ENCODE measurements at regions not wholly inside any gene's neighbourhood (a gene's known extent, or its start where the extent isn't known, plus 50 kb on each side); places are given as distances from the start of the nearest gene placed in this dataset.

GRCh38 chr10:131021246-131021895, 290.1 kb downstream of the TCERG1L start:
- H3K4me2 ChIP-seq (ENCODE audit: low read length), result no peak overlapping the region
- no peaks in the 10 kb centered on the region for H3K36me3 ChIP-seq (replicated peaks; ENCODE audit: low read depth, low read length)
- H3K27me3 ChIP-seq (ENCODE audit: low read depth, low read length), result no peaks in the 10 kb centered on the region
- no peak overlapping the region for H3K27ac ChIP-seq (ENCODE audit: low read length)
- no peaks in the 10 kb centered on the region for H3K4me1 ChIP-seq (ENCODE audit: low read length)
- H3K4me3 ChIP-seq (ENCODE audit: low read length), result no peak overlapping the region
- no peak overlapping the region for H3K9ac ChIP-seq (ENCODE audit: low read length)
- H2AFZ ChIP-seq (ENCODE audit: low read depth, low read length), result no peak overlapping the region
- no peaks in the 10 kb centered on the region for H4K20me1 ChIP-seq (ENCODE audit: insufficient read depth, low read length)
- H3K79me2 ChIP-seq (ENCODE audit: low read length), result no peaks in the 10 kb centered on the region
- no peaks in the 10 kb centered on the region for H3K9me3 ChIP-seq (ENCODE audit: insufficient read depth, low read length)
- TF ChIP-seq, protein P1, sequence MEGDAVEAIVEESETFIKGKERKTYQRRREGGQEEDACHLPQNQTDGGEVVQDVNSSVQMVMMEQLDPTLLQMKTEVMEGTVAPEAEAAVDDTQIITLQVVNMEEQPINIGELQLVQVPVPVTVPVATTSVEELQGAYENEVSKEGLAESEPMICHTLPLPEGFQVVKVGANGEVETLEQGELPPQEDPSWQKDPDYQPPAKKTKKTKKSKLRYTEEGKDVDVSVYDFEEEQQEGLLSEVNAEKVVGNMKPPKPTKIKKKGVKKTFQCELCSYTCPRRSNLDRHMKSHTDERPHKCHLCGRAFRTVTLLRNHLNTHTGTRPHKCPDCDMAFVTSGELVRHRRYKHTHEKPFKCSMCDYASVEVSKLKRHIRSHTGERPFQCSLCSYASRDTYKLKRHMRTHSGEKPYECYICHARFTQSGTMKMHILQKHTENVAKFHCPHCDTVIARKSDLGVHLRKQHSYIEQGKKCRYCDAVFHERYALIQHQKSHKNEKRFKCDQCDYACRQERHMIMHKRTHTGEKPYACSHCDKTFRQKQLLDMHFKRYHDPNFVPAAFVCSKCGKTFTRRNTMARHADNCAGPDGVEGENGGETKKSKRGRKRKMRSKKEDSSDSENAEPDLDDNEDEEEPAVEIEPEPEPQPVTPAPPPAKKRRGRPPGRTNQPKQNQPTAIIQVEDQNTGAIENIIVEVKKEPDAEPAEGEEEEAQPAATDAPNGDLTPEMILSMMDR (IDR thresholded peaks at IDR 0.05; ENCODE audit: low read depth, low read length), result no peak
- TF ChIP-seq EZH2phosphoT487 (IDR thresholded peaks at IDR 0.05; ENCODE audit: low read depth), result no peak

- no peak overlapping the region for H3K27ac ChIP-seq (ENCODE audit: low read length)
- H3K36me3 ChIP-seq (replicated peaks; ENCODE audit: low read depth, low read length), result no peaks in the 10 kb centered on the region
- TF ChIP-seq EZH2phosphoT487 (IDR thresholded peaks at IDR 0.05; ENCODE audit: low read depth), result no peak
- TF ChIP-seq, protein P1 (IDR thresholded peaks at IDR 0.05; ENCODE audit: low read depth, low read length), result no peak
- H3K27me3 ChIP-seq (ENCODE audit: low read depth, low read length), result no peaks in the 10 kb centered on the region
- H3K4me2 ChIP-seq (ENCODE audit: low read length), result no peak overlapping the region
- H4K20me1 ChIP-seq (ENCODE audit: insufficient read depth, low read length), result no peaks in the 10 kb centered on the region
- no peaks in the 10 kb centered on the region for H3K4me1 ChIP-seq (ENCODE audit: low read length)
- H3K4me3 ChIP-seq (ENCODE audit: low read length), result no peak overlapping the region
- no peaks in the 10 kb centered on the region for H3K79me2 ChIP-seq (ENCODE audit: low read length)
- no peak overlapping the region for H3K9ac ChIP-seq (ENCODE audit: low read length)
- no peaks in the 10 kb centered on the region for H3K9me3 ChIP-seq (ENCODE audit: insufficient read depth, low read length)
- H2AFZ ChIP-seq (ENCODE audit: low read depth, low read length), result no peak overlapping the region
These were observed 289.6 kb downstream of the TCERG1L start for GRCh38 chr10:131021969-131022368.

- no peak for TF ChIP-seq EZH2phosphoT487 (IDR thresholded peaks at IDR 0.05; ENCODE audit: low read depth)
- no peaks in the 10 kb centered on the region for H3K79me2 ChIP-seq (ENCODE audit: low read length)
- no peaks in the 10 kb centered on the region for H3K4me1 ChIP-seq (ENCODE audit: low read length)
- no peak overlapping the region for H3K4me3 ChIP-seq (ENCODE audit: low read length)
- H3K27me3 ChIP-seq (ENCODE audit: low read depth, low read length), result no peaks in the 10 kb centered on the region
- no peak overlapping the region for H3K4me2 ChIP-seq (ENCODE audit: low read length)
- H3K9ac ChIP-seq (ENCODE audit: low read length), result no peak overlapping the region
- no peaks in the 10 kb centered on the region for H3K9me3 ChIP-seq (ENCODE audit: insufficient read depth, low read length)
- H3K36me3 ChIP-seq (replicated peaks; ENCODE audit: low read depth, low read length), result no peaks in the 10 kb centered on the region
- no peak overlapping the region for H2AFZ ChIP-seq (ENCODE audit: low read depth, low read length)
- H4K20me1 ChIP-seq (ENCODE audit: insufficient read depth, low read length), result no peaks in the 10 kb centered on the region
- no peak overlapping the region for H3K27ac ChIP-seq (ENCODE audit: low read length)
These were observed 289.2 kb downstream of the TCERG1L start for GRCh38 chr10:131022369-131022768.

- no peaks in the 10 kb centered on the region for H3K79me2 ChIP-seq (ENCODE audit: low read length)
- no peak for TF ChIP-seq EZH2phosphoT487 (IDR thresholded peaks at IDR 0.05; ENCODE audit: low read depth)
- TF ChIP-seq, protein P1 (IDR thresholded peaks at IDR 0.05; ENCODE audit: low read depth, low read length), result no peak
- no peak overlapping the region for H3K4me2 ChIP-seq (ENCODE audit: low read length)
- H3K27ac ChIP-seq (ENCODE audit: low read length), result no peak overlapping the region
- no peaks in the 10 kb centered on the region for H3K27me3 ChIP-seq (ENCODE audit: low read depth, low read length)
- H3K9me3 ChIP-seq (ENCODE audit: insufficient read depth, low read length), result no peaks in the 10 kb centered on the region
- no peak overlapping the region for H3K9ac ChIP-seq (ENCODE audit: low read length)
- H3K4me1 ChIP-seq (ENCODE audit: low read length), result no peaks in the 10 kb centered on the region
- no peaks in the 10 kb centered on the region for H4K20me1 ChIP-seq (ENCODE audit: insufficient read depth, low read length)
- H3K4me3 ChIP-seq (ENCODE audit: low read length), result no peak overlapping the region
- H3K36me3 ChIP-seq (replicated peaks; ENCODE audit: low read depth, low read length), result no peaks in the 10 kb centered on the region
- no peak overlapping the region for H2AFZ ChIP-seq (ENCODE audit: low read depth, low read length)
These were observed 288.5 kb downstream of the TCERG1L start for GRCh38 chr10:131022981-131023380.

Measured in OCI-LY3 (cell line).